ENCODE measurements at regions not wholly inside any gene's neighbourhood (a gene's known extent, or its start where the extent isn't known, plus 50 kb on each side); places are given as distances from the start of the nearest gene placed in this dataset.

GRCh38 chr12:66739266-66739665, 60.4 kb upstream of the GRIP1 start:
- ATAC-seq, result no peak
- H3K27me3 ChIP-seq, result no peaks in the 10 kb centered on the region
- H3K4me1 ChIP-seq, result no peaks in the 10 kb centered on the region
- H3K36me3 ChIP-seq, result no peaks in the 10 kb centered on the region
- no peak for TF ChIP-seq CTCF (IDR thresholded peaks at IDR 0.05)
- TF ChIP-seq POLR2A (IDR thresholded peaks at IDR 0.05), result no peak
- intact Hi-C loops (cut with DNase I), result no loop called here
- no peak overlapping the region for H3K4me3 ChIP-seq
- no peak overlapping the region for H3K27ac ChIP-seq
- no peaks in the 10 kb centered on the region for H3K9me3 ChIP-seq
- 80 to 100% (median 90%) methylated on average over 1 of the region's 1 CpG for whole genome bisulfite sequencing, 4 donors
- no peak for DNase-seq

GRCh38 chr12:66739940-66740651, 61.2 kb upstream of the GRIP1 start:
- Histone ChIP-seq H3K36me3 (no peaks in the 10 kb centered on the region), H3K27me3 (no peaks in the 10 kb centered on the region), H3K4me1 (no peaks in the 10 kb centered on the region), H3K4me3 (no peak overlapping the region), H3K27ac (no peak overlapping the region), H3K9me3 (no peaks in the 10 kb centered on the region)
- WGBS, 4 donors, result 32 to 39% (median 36%) methylated on average over 4 of the region's 4 CpGs
- ATAC-seq, result no peak
- intact Hi-C loops (cut with DNase I), result no loop called here
- DNase-seq, result no peak
- TF ChIP-seq POLR2A (IDR thresholded peaks at IDR 0.05) (no peak), CTCF (IDR thresholded peaks at IDR 0.05) (no peak)

- no peak for ATAC-seq
- 72 to 81% (median 73%) methylated on average over 2 of the region's 2 CpGs for WGBS, 4 donors
- intact Hi-C loops (cut with DNase I), result no loop called here
These were observed 61.9 kb upstream of the GRIP1 start for GRCh38 chr12:66740732-66741131.

GRCh38 chr12:66741919-66742318, 63.0 kb upstream of the GRIP1 start:
- DNase-seq, result no peak
- H3K4me1 ChIP-seq, result no peaks in the 10 kb centered on the region
- no peaks in the 10 kb centered on the region for H3K36me3 ChIP-seq
- intact Hi-C loops (cut with DNase I), result no loop called here
- no peak overlapping the region for H3K4me3 ChIP-seq
- no peak for ATAC-seq
- TF ChIP-seq CTCF (IDR thresholded peaks at IDR 0.05), result no peak
- no peak for TF ChIP-seq POLR2A (IDR thresholded peaks at IDR 0.05)
- no peaks in the 10 kb centered on the region for H3K9me3 ChIP-seq
- no peak overlapping the region for H3K27ac ChIP-seq
- H3K27me3 ChIP-seq, result no peaks in the 10 kb centered on the region

More at GRCh38 chr12:66740732-66741131, 61.9 kb upstream of the GRIP1 start:
- no peak for DNase-seq
- H3K27me3 ChIP-seq, result no peaks in the 10 kb centered on the region
- H3K36me3 ChIP-seq, result no peaks in the 10 kb centered on the region
- H3K4me1 ChIP-seq, result no peaks in the 10 kb centered on the region
- no peak overlapping the region for H3K4me3 ChIP-seq
- TF ChIP-seq POLR2A (IDR thresholded peaks at IDR 0.05) (no peak), CTCF (IDR thresholded peaks at IDR 0.05) (no peak)
- H3K9me3 ChIP-seq, result no peaks in the 10 kb centered on the region
- no peak overlapping the region for H3K27ac ChIP-seq
